T-helper 1 cell (primary cell): ENCODE measurements at regions not wholly inside any gene's neighbourhood (a gene's known extent, or its start where the extent isn't known, plus 50 kb on each side); places are given as distances from the start of the nearest gene placed in this dataset.
"Not testable (repeated sequence)": the region's sequence is repeated elsewhere in the genome, so short reads cannot be mapped to it uniquely, and the experiment has no call there.

ENCODE experiments used
- DNase-seq, 5 donors: peaks; one replicate each; pipeline ENCODE4 v3.0.0-alpha.2; 2012 to 2020

GRCh38 chr1:25021591-25022215 is 91.6 kb upstream of the RUNX3 start:
- DNase-seq, result peak in 1 of 5 donors; percentile 35

GRCh38 chr1:25020851-25021590 is 90.9 kb upstream of the RUNX3 start:
- DNase-seq, result no peak

DNA sequence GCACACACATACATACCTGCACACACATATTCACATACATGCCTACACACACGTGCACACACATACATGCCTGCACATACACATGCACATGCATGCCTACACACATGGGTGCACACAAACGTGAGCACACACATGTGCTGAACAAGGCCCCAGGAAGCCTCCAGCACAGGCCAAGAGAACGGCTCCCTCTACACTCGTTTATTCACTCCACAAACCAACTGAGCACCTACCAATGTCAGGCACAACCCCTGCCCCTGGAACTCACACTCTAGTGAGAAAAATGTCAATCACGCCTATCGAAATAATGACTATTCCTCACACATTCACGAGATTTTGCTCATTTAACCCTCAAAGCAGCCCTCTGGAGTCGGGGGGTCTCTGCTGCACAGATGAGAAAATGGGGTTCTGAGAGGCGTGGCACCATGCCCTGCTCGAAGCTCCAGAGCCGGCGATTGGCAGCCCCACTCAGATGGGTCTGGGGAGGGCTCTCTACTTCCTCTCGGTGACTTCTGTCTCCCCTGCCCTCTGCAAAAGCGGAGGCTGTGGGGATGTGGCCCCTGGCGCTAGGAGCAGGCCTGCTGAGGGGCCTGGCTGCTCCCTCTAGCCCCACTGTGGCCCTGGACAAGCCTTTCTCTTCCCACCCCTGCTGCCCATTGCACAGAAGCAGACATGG is 90.2 kb upstream of the RUNX3 start:
- no peak for DNase-seq

DNA sequence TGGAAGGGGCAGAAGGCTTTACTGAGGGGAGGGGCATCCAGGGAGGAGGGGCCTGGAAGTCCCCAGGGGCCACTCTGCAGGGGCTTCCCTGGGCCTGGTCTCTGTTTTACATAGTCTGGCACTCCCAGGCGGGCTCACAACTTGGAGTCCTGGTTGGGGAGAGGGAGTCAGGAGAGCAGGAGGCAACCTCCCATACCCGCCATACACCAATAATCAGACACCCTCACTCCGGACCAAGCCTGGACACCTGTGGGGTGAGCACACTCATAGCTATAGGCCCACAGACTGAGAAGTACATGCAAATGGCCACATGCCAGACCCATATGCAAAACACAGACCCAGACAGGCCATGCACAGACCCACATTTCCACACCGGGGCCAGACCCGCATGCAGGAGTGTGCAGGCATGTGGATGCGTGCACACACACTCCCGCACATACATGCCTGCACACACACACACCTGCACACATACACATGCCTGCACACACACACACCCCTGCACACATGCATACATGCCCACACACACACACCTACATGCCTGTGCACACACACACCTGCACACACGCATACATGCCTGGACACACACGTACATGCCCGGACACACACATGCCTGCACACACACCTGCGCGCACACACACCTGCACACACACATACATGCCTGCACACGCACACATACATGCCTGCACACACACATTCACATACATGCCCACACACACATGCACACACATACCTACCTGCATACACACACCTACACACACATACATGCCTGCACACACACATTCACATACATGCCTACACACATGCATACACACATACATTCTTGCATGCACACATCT is 89.5 kb upstream of the RUNX3 start:
- no peak for DNase-seq

GRCh38 chr1:25018943-25019336 is 88.9 kb upstream of the RUNX3 start:
- DNase-seq, result no peak

GRCh38 chr1:25018110-25018735 is 88.1 kb upstream of the RUNX3 start:
- DNase-seq, result no peak

- DNase-seq, result no peak
These were observed 87.5 kb upstream of the RUNX3 start for GRCh38 chr1:25017436-25018109.

GRCh38 chr1:25012966-25013962 is 83.2 kb upstream of the RUNX3 start:
- no peak for DNase-seq

- no peak for DNase-seq
These were observed 82.0 kb upstream of the RUNX3 start for GRCh38 chr1:25011943-25012638.

DNA sequence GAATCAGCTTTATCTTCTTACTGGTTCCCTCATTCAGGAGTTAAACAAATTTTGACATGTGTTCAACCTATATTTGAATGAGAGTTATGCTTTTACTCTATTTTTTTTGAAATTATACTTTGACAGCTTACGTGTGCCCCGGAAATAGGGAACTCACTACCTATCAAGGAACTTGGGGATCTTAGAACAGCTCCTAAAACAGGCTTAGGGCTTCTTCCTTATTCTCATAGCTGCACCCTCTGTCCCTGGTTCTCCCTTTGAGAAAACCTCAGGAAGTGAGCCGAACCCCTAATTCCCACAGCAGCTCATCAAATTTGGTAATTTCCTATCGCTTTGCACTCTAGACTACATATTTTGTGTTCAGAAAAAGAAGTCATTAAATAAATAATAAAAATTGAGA is 81.2 kb upstream of the RUNX3 start:
- no peak for DNase-seq

DNA sequence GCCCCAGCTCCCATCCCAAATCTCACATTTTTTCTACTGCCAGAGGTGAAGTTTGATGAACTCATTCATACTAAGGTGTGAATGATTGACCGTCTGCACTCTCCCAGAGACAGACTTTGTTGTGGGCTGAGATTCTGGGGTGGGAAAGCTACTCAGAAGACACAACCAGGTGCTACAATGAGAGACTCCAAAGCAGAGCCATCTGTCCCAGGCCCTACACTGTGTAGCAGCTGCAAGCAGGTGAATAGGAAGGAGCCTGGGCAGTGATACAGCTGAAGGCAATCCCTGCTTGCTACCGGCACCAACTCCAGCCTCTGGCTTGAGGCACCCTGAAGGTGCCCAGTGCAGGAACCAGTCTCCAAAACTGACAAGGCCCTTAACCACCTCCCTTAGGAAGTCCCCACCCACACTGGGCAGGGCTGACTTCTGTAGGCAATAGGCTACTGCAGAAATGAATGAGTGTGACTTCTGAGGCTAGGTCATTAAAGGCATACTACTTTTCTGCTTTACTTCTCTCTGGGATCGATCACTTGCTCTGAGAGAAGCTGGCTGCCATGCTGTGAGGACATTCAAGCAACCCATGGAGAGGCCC is 79.7 kb upstream of the RUNX3 start:
- peak in 1 of 5 donors; percentile 75 for DNase-seq

- no peak for DNase-seq
These were observed 78.1 kb upstream of the RUNX3 start for GRCh38 chr1:25008192-25008485.

DNA sequence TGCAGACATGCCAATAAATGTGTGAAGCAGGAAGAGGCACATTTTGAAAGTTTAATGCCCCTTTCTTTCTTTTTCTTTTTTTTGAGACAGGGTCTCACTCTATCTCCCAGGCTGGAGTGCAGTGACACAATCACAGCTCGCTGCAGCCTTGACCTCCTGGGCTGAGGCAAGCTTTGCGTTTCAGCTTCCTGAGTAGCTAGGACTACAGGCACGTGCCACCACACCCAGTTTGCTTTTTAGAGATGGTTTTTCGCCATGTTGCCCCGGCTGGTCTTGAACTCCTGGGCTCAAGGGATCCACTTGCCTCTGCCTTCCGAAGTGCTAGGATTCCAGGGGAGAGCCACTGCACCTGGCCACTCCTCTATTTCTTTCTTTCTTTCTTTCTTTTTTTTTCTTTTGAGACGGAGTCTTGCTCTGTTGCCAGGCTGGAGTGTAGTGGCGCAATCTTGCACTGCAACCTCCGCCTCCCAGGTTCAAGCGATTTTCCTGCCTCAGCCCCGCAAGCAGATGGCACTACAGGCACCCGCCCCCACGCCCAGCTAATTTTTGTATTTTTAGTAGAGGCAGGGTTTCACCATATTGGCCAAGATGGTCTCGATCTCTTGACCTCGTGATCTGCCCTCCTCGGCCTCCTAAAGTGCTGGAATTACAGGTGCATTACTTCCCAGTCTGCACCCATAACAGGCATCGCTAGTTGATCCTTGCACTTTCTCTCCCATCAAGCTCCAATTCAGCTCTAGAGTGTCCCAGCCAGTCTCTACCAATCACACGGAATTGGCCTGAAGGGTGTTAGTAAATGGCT is 77.5 kb upstream of the RUNX3 start:
- DNase-seq, result not testable (repeated sequence)

GRCh38 chr1:25006770-25007169 is 76.7 kb upstream of the RUNX3 start:
- no peak for DNase-seq

GRCh38 chr1:25004355-25004754 is 74.3 kb upstream of the RUNX3 start:
- DNase-seq, result no peak

DNA sequence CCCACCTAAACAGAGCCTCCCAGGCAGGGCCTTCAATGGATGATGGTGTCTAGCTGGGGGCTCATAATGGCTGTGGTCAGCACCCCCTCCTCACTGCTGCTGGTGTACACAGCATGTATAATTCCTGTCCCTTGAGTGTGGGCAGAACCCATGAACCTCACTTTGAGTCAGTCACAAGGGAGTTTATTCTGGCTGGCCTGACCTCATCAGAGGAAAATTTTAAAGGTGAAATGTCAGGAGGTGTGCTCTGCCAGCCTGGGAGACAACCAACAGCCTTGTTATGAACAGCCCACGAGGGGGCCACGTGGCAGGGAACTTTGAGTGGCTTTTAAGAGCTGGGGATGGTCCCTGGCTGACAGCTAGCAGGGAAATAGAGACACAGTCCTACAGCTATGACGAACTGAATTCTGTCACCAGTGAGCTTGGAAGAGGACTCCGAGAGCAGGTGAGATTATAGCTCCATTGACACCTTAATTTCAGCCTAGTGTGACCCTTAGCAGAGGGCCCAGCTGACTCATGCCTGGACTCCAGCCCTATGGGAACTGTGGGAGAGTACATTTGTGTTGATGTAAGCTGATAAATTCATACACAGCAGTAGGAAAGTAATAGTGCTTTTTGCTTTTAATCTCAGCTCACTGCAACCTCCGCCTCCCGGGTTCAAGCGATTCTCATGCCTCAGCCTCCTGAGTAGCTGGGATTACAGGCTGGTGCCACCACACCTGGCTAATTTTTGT is 73.5 kb upstream of the RUNX3 start:
- no peak for DNase-seq

- DNase-seq, result no peak
These were observed 72.9 kb upstream of the RUNX3 start for GRCh38 chr1:25003000-25003399.
